ENCODE measurements at regions not wholly inside any gene's neighbourhood (a gene's known extent, or its start where the extent isn't known, plus 50 kb on each side); places are given as distances from the start of the nearest gene placed in this dataset.
"Not testable (repeated sequence)": the region's sequence is repeated elsewhere in the genome, so short reads cannot be mapped to it uniquely, and the experiment has no call there.

DNA sequence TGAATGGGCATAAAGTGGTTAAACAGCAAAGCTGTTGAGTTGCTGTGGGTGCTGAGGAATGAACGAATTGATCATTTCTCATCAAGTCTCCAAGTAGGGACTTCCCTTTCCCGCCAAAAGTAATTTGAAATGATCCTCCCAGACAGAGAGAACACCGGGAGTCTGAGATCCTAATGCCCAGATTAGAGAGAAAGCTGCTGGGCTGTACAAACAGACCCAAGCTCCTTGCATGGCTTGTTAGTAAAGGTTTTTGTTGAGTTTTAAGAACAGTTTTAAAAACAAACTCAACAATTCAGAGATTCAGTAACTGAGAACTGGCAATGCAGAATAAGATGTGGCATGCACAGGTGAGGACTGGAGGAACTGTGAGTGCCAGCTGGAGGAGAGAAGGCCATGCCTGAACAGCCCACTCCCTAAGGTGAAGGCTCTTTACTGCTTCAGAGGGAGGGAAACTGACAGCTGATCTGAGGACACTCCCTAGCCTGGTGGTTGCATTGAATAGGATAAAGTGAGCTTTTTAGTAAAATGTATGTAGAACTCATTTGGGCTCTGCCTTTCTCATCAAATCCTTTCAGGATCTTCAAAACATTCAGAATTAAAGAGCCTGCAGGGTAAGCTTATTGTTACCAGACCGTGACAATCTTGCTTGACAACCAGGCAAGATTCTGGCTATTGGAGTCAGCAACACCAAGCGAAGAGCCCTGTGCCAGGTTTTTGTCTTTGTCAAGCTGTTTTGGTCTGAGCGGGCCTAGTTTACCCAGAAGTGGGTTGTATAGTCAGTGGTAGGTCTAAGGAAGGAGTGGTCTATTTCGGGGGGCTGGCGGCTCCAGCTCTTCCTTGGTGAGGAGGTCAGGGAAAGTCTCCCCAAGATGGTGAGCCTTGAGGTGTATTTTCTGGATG is 63.2 kb upstream of the IGFBP5 start:
- TF ChIP-seq, protein P1, sequence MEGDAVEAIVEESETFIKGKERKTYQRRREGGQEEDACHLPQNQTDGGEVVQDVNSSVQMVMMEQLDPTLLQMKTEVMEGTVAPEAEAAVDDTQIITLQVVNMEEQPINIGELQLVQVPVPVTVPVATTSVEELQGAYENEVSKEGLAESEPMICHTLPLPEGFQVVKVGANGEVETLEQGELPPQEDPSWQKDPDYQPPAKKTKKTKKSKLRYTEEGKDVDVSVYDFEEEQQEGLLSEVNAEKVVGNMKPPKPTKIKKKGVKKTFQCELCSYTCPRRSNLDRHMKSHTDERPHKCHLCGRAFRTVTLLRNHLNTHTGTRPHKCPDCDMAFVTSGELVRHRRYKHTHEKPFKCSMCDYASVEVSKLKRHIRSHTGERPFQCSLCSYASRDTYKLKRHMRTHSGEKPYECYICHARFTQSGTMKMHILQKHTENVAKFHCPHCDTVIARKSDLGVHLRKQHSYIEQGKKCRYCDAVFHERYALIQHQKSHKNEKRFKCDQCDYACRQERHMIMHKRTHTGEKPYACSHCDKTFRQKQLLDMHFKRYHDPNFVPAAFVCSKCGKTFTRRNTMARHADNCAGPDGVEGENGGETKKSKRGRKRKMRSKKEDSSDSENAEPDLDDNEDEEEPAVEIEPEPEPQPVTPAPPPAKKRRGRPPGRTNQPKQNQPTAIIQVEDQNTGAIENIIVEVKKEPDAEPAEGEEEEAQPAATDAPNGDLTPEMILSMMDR (conservative IDR thresholded peaks at IDR 0.05; ENCODE audit: control insufficient read depth, insufficient read depth, low read depth, low read length) = no peak
- DNase-seq (ENCODE audit: low read depth) = no peak
- H3K4me3 ChIP-seq (ENCODE audit: control insufficient read depth, low read depth, low read length) = no peak overlapping the region

DNA sequence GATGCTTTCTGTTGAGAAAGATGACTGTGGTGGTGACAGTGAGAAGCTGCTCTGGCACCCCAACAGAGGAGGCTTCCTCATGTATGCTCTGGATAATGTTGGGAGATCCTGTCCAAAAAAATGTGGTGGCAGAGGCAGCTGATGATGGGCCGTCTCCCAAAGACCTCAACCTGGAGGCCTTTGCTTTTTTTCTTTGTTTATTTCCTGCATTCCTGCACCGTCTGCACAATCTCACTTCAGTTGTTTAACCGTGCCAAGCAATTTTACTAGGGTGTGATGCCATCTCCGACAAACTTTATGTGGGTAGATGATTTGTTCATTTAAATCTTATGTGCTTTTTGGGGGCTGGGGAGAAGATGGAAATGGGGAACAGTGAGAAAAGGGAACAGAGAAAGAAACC is 62.2 kb upstream of the IGFBP5 start:
- no peak overlapping the region for H3K4me3 ChIP-seq (ENCODE audit: control insufficient read depth, low read depth, low read length)
- TF ChIP-seq, protein P1 (conservative IDR thresholded peaks at IDR 0.05; ENCODE audit: control insufficient read depth, insufficient read depth, low read depth, low read length) = no peak
- no peak for DNase-seq (ENCODE audit: low read depth)

DNA sequence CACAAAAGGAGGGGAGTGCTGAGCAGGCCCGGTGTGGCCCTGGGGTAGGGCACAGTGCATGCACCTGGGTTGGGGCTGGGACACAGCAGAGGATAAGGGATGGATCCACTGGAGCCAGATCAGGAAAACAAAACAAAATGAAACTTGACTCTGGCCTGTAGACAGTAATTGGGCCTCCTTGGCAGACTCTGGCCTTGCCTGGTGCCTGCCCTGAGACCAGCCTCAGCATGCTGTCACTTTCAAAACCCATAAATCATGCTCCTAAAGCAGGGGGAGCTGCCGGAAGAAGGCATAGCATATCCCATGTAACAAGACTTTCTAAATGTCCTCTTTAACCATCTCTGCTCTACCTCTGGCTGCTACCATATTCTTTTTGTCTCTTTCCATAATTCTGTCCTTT is 61.1 kb upstream of the IGFBP5 start:
- TF ChIP-seq, protein P1 (conservative IDR thresholded peaks at IDR 0.05; ENCODE audit: control insufficient read depth, insufficient read depth, low read depth, low read length) = no peak
- no peak for DNase-seq (ENCODE audit: low read depth)
- H3K4me3 ChIP-seq (ENCODE audit: control insufficient read depth, low read depth, low read length) = no peak overlapping the region

DNA sequence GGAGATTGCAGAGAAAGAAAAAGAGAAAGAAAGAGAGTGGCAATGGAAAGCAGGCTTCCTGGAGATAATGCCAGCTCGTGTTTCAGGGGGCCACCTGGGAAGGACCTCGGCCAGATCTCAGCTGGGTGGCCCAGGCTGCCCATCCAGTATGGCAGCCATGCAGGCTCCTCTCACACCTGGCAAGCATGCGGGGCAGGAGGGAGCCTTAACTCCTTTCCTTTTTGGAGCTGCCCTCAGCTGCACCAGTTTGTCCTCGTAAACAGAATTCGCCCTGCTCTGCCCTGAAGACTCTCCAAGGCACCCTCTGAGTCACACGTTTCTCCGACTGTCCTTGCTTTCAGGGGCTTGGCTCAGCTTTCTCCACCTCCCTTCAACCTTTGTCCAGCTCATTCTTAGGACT is 59.5 kb upstream of the IGFBP5 start:
- TF ChIP-seq, protein P1 (conservative IDR thresholded peaks at IDR 0.05; ENCODE audit: control insufficient read depth, insufficient read depth, low read depth, low read length) = no peak
- no peak for DNase-seq (ENCODE audit: low read depth)
- no peak overlapping the region for H3K4me3 ChIP-seq (ENCODE audit: control insufficient read depth, low read depth, low read length)

DNA sequence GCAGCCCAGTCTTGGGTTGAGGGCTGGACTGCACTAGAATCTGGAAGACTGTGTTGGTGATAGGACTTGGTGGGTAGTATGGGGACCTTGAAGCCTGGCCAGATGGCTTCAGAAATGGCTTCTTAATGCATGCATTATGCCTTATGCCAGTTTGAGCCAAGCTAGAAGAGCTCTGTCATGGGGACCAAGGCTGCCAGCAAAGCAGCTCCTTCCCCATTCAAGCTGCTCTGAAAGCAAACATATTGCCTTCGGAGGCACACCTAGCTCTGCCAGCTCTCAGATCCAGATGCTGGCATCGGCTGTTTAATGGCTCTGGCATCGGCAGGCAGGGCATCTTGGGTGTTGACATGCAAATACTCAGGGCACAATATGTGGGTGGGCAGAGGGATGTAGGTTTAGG is 59.0 kb upstream of the IGFBP5 start:
- TF ChIP-seq, protein P1 (conservative IDR thresholded peaks at IDR 0.05; ENCODE audit: control insufficient read depth, insufficient read depth, low read depth, low read length) = no peak
- no peak for DNase-seq (ENCODE audit: low read depth)
- no peak overlapping the region for H3K4me3 ChIP-seq (ENCODE audit: control insufficient read depth, low read depth, low read length)

DNA sequence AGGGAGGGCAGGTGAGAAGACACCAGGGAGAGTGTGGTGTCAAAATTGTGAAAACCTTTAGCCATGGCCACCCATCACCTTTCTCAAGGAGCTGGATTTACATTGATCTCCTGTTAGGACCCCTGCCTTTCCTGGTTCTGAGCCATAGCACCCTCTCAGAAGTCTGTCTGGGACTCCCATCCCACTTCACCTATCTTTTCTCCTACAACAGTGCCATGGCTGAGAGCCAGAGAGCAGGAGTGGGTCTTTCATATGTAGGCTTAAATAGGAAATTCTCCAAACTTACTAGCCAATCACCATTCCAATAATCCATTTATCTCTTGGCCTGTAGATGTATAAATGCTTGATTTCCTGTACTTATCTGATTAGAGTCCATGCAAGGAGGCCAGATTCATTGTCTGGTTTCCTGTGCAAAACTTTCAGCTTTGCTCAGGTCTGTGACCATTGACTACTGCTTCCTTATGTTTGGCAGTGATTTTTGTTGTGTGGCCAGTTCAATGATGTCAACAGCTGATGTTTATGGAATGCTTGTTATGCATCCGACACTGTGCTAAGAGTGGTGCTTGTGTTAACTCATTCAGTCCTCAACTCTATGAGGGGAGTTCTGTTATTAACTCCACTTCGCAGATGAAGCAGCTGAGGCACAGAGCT is 57.6 kb upstream of the IGFBP5 start:
- DNase-seq (ENCODE audit: low read depth) = peak; percentile 14
- TF ChIP-seq, protein P1 (conservative IDR thresholded peaks at IDR 0.05; ENCODE audit: control insufficient read depth, insufficient read depth, low read depth, low read length) = no peak
- H3K4me3 ChIP-seq (ENCODE audit: control insufficient read depth, low read depth, low read length) = no peak overlapping the region

DNA sequence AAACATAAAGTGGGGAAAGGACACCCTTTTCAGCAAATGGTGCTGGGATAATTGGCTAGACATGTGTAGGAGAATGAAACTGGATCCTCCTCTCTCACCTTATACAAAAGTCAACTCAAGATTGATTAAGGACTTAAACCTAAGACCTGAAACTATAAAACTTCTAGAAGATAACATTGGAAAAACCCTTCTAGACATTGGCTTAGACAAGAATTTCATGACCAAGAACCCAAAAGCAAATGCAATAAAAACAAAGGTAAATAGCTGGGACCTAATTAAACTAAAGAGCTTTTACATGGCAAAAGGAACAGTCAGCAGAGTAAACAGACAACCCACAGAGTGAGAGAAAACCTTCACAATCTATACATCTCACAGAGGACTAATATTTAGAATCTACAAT is 55.4 kb upstream of the IGFBP5 start:
- DNase-seq (ENCODE audit: low read depth); H3K4me3 ChIP-seq (ENCODE audit: control insufficient read depth, low read depth, low read length): not testable (repeated sequence)

DNA sequence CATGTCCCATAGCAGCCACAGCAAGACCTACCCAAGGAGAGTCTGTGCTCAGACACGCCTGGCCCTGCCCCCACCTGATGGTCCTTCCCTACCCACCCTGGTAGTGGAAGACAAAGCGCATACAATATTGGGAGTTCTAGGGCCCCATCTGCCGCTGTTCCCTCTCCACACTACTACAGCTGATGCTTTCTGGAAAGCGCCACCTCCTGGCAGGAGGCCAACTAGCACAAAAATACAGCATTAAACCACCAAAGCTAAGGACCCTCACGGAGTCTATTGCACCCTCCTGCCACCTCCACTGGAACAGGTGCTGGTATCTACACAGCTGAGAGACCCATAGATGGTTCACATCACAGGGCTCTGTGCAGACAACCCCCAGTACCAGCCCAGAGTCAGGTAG is 50.9 kb upstream of the IGFBP5 start:
- not testable (repeated sequence) for DNase-seq (ENCODE audit: low read depth); H3K4me3 ChIP-seq (ENCODE audit: control insufficient read depth, low read depth, low read length)

All from fibroblast of mammary gland (primary cell).